ENCODE measurements at regions not wholly inside any gene's neighbourhood (a gene's known extent, or its start where the extent isn't known, plus 50 kb on each side); places are given as distances from the start of the nearest gene placed in this dataset.

DNA sequence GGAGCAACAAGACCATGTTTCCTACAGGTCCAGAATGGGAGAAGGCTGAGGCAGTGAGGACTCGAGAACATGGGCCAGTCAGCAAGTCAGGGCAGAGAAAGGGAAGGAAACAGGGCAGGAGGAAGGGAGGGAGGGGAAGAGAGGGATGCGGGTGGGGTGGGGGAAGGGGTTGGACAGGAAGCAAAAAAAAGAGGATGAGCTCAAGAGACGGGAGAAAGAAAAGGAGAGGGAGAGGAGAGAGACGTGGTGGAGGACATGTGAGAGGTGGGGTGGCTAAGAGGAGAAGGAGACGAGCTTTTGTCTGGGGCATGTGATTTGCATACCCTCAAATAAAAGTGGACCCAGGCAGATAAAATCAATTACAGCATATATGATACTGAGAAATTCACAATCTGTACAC, 389.5 kb upstream of the B3GAT1 start:
- no peak overlapping the region for H3K4me3 ChIP-seq (ENCODE audit: severe bottlenecking)
- no peaks in the 10 kb centered on the region for H3K36me3 ChIP-seq (ENCODE audit: low read depth)
- ATAC-seq (ENCODE audit: low read depth) (no peak), DNase-seq (ENCODE audit: low spot score) (no peak)
- peaks cover 23% of the 10 kb centered on the region for H3K27me3 ChIP-seq (ENCODE audit: insufficient read depth, poor library complexity, severe bottlenecking)
- no peak overlapping the region for H3K27ac ChIP-seq (ENCODE audit: poor library complexity, severe bottlenecking)
- H3K4me1 ChIP-seq (ENCODE audit: insufficient read depth, poor library complexity, severe bottlenecking): no peaks in the 10 kb centered on the region
- H3K9me3 ChIP-seq (ENCODE audit: severe bottlenecking): no peaks in the 10 kb centered on the region
- TF ChIP-seq, protein P1, sequence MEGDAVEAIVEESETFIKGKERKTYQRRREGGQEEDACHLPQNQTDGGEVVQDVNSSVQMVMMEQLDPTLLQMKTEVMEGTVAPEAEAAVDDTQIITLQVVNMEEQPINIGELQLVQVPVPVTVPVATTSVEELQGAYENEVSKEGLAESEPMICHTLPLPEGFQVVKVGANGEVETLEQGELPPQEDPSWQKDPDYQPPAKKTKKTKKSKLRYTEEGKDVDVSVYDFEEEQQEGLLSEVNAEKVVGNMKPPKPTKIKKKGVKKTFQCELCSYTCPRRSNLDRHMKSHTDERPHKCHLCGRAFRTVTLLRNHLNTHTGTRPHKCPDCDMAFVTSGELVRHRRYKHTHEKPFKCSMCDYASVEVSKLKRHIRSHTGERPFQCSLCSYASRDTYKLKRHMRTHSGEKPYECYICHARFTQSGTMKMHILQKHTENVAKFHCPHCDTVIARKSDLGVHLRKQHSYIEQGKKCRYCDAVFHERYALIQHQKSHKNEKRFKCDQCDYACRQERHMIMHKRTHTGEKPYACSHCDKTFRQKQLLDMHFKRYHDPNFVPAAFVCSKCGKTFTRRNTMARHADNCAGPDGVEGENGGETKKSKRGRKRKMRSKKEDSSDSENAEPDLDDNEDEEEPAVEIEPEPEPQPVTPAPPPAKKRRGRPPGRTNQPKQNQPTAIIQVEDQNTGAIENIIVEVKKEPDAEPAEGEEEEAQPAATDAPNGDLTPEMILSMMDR (IDR thresholded peaks at IDR 0.05; ENCODE audit: poor library complexity, severe bottlenecking): no peak

DNA sequence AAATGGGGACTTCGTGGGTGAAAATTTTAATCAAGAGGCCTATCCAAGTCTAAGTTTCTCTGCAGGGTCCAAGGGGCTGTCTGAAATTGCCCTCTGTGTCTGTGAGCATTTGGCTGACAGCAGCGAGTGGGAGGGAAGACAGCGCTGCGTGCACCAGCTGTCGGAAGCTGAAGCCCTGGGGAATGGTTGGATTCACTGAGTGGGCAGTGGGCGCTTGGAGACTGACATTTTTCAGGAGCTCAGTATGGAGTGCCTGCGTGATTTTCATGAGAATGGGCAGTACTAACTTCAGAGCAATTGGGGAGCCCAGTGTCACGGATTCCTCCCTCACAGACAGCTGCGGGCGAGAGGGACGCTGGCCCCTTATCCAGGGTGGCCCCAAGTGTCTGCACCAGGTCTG, 388.8 kb upstream of the B3GAT1 start:
- Histone ChIP-seq H3K9me3 (ENCODE audit: severe bottlenecking) (no peaks in the 10 kb centered on the region), H3K4me1 (ENCODE audit: insufficient read depth, poor library complexity, severe bottlenecking) (no peaks in the 10 kb centered on the region), H3K27ac (ENCODE audit: poor library complexity, severe bottlenecking) (no peak overlapping the region), H3K27me3 (ENCODE audit: insufficient read depth, poor library complexity, severe bottlenecking) (peaks cover 23% of the 10 kb centered on the region), H3K4me3 (ENCODE audit: severe bottlenecking) (no peak overlapping the region), H3K36me3 (ENCODE audit: low read depth) (no peaks in the 10 kb centered on the region)
- TF ChIP-seq, protein P1 (IDR thresholded peaks at IDR 0.05; ENCODE audit: poor library complexity, severe bottlenecking): no peak
- ATAC-seq (ENCODE audit: low read depth) (no peak), DNase-seq (ENCODE audit: low spot score) (no peak)

DNA sequence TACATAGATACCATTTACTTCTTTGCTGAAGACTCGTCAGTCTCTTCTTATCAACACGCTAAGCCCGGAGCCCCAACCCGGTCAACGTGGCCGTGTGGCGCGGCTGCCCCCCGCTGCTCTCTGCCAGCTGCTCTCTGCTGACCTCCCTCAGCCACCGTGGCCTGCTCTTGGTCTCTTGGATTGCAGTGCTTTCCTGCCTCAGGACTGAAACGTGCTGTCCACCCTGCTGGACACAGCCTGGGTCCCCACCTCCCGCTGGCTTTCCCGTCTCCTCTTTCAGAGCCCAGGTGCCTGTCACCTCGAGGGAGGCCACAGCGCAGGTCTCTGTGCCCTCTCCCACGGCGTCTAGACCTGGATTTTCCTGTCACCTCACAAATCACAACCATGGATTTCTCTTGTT, 388.1 kb upstream of the B3GAT1 start:
- no peaks in the 10 kb centered on the region for H3K9me3 ChIP-seq (ENCODE audit: severe bottlenecking)
- no peaks in the 10 kb centered on the region for H3K36me3 ChIP-seq (ENCODE audit: low read depth)
- DNase-seq (ENCODE audit: low spot score) (no peak), ATAC-seq (ENCODE audit: low read depth) (no peak)
- TF ChIP-seq, protein P1 (IDR thresholded peaks at IDR 0.05; ENCODE audit: poor library complexity, severe bottlenecking): no peak
- H3K27ac ChIP-seq (ENCODE audit: poor library complexity, severe bottlenecking): no peak overlapping the region
- peaks cover 23% of the 10 kb centered on the region for H3K27me3 ChIP-seq (ENCODE audit: insufficient read depth, poor library complexity, severe bottlenecking)
- H3K4me1 ChIP-seq (ENCODE audit: insufficient read depth, poor library complexity, severe bottlenecking): no peaks in the 10 kb centered on the region
- no peak overlapping the region for H3K4me3 ChIP-seq (ENCODE audit: severe bottlenecking)

DNA sequence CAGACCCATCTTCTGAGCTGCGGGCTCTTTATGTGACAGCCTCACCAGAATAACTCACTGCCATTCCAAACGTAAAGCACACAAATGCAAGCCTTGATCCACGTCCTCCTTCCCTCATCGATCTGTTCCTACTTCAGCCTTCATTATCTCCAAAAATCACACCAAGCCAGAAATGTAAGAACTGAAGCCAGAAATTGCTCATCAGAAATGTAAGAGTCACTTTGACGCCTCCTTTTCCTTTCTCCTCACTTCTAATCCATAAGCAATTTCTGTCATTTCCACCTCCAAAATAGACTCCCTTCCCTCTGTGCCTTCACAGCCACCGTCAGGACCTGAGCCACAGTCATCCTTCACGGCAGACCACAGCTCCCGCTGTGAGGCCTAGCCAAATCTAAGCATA, 387.3 kb upstream of the B3GAT1 start:
- TF ChIP-seq, protein P1 (IDR thresholded peaks at IDR 0.05; ENCODE audit: poor library complexity, severe bottlenecking): no peak
- Histone ChIP-seq H3K4me1 (ENCODE audit: insufficient read depth, poor library complexity, severe bottlenecking) (no peaks in the 10 kb centered on the region), H3K27ac (ENCODE audit: poor library complexity, severe bottlenecking) (no peak overlapping the region), H3K36me3 (ENCODE audit: low read depth) (no peaks in the 10 kb centered on the region), H3K4me3 (ENCODE audit: severe bottlenecking) (no peak overlapping the region), H3K9me3 (ENCODE audit: severe bottlenecking) (no peaks in the 10 kb centered on the region), H3K27me3 (ENCODE audit: insufficient read depth, poor library complexity, severe bottlenecking) (peaks cover 20% of the 10 kb centered on the region)
- ATAC-seq (ENCODE audit: low read depth) (no peak), DNase-seq (ENCODE audit: low spot score) (no peak)

DNA sequence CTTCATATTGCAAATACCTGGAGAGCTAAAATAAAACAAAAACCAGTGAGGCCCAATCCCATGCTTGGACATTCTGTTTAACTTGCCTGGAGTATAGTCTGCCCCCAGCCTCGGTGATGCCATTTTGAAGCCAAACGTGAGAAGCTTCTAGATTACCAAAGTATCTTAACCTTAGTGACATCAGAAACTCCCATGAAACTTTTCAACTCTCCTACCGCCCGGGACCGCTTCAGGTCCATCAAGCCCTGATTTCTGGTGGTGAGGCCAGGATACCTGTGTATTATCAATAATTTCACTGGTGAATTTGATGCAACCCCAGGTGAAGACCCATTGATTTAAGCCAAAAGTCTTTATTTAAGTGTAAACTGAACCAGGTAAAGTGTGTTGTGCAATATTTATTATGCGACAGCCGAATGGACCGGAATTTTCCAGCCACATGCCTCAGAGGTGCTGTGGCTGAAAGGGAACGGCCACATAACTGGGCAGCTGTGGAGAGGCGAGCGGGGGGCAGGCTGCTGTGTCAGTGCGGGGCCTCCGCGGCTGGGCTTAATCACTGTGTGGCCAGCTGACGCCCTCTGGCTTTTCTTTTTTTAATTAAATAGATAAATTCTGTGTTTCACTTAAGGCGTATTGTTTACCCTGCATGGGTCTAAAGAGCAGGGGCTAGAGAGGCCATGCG, 385.5 kb upstream of the B3GAT1 start:
- Histone ChIP-seq H3K36me3 (ENCODE audit: low read depth) (no peaks in the 10 kb centered on the region), H3K9me3 (ENCODE audit: severe bottlenecking) (no peaks in the 10 kb centered on the region), H3K4me1 (ENCODE audit: insufficient read depth, poor library complexity, severe bottlenecking) (no peaks in the 10 kb centered on the region), H3K27ac (ENCODE audit: poor library complexity, severe bottlenecking) (no peak overlapping the region), H3K4me3 (ENCODE audit: severe bottlenecking) (no peak overlapping the region), H3K27me3 (ENCODE audit: insufficient read depth, poor library complexity, severe bottlenecking) (peaks cover 5% of the 10 kb centered on the region)
- TF ChIP-seq, protein P1 (IDR thresholded peaks at IDR 0.05; ENCODE audit: poor library complexity, severe bottlenecking): no peak
- no peak for ATAC-seq (ENCODE audit: low read depth)
- DNase-seq (ENCODE audit: low spot score): no peak
